Fibroblast of lung (primary cell): ENCODE measurements at regions not wholly inside any gene's neighbourhood (a gene's known extent, or its start where the extent isn't known, plus 50 kb on each side); places are given as distances from the start of the nearest gene placed in this dataset.

ENCODE experiments used
- DNase-seq, 2 donors: peaks; one replicate each; pipeline versions ENCODE4 v3.0.0 to v3.0.0-alpha.2; 2010; ENCODE audit warnings: low read depth in 2 of 2
- H2AFZ ChIP-seq: 2 replicates; pipeline ENCODE4 v1.5.1; 2012; ENCODE audit warnings: low read length, control low read depth, inconsistent platforms
- H3K27ac ChIP-seq: 2 replicates; pipeline ENCODE4 v1.5.1; 2011; ENCODE audit warnings: low read length, control low read depth; ENCODE audit not compliant: insufficient read depth
- H3K27me3 ChIP-seq: 2 replicates; pipeline ENCODE4 v1.5.1; 2011; ENCODE audit warnings: mild to moderate bottlenecking, low read length; ENCODE audit not compliant: control insufficient read depth, insufficient read depth
- H3K36me3 ChIP-seq: 2 replicates; pipeline ENCODE4 v1.5.1; 2011; ENCODE audit warnings: low read length; ENCODE audit not compliant: control insufficient read depth, insufficient read depth
- H3K4me1 ChIP-seq: 2 replicates; pipeline ENCODE4 v1.5.1; 2011; ENCODE audit warnings: low read length; ENCODE audit not compliant: control insufficient read depth, insufficient read depth; ENCODE audit errors: extremely low read depth
- H3K4me2 ChIP-seq: 2 replicates; pipeline ENCODE4 v1.5.1; 2011; ENCODE audit warnings: low read length, control low read depth; ENCODE audit not compliant: insufficient read depth; ENCODE audit errors: extremely low read depth
- H3K4me3 ChIP-seq, 4 experiments: fragments of 200-600 bp in 1 of 4; sonication (generic) in 1 of 4; replicated peaks in 1 of 4; 2 replicates each; pipeline ENCODE4 v1.5.1; 2011 to 2016; ENCODE audit warnings: low read length in 4 of 4, low read depth in 3 of 4, mild to moderate bottlenecking in 3 of 4, control low read depth in 2 of 4, inconsistent platforms in 1 of 4, mixed read lengths in 1 of 4; ENCODE audit not compliant: insufficient read depth in 1 of 4; ENCODE audit errors: control extremely low read depth in 1 of 4
- H3K79me2 ChIP-seq: 2 replicates; pipeline ENCODE4 v1.5.1; 2012; ENCODE audit warnings: mild to moderate bottlenecking, low read length, inconsistent platforms; ENCODE audit not compliant: control insufficient read depth, insufficient read depth
- H3K9ac ChIP-seq: 2 replicates; pipeline ENCODE4 v1.5.1; 2011; ENCODE audit warnings: mild to moderate bottlenecking, low read length, control low read depth; ENCODE audit not compliant: insufficient read depth
- H3K9me3 ChIP-seq: 2 replicates; pipeline ENCODE4 v1.5.1; 2012; ENCODE audit warnings: low read depth, low read length; ENCODE audit not compliant: control insufficient read depth, insufficient read depth
- H4K20me1 ChIP-seq: 2 replicates; pipeline ENCODE4 v1.5.1; 2011; ENCODE audit warnings: low read length; ENCODE audit not compliant: control insufficient read depth, insufficient read depth; ENCODE audit errors: extremely low read depth
- EZH2 ChIP-seq: IDR thresholded peaks from 2 replicates; pipeline ENCODE4 v1.5.1; 2012; ENCODE audit warnings: low read length, control low read depth, mild to moderate bottlenecking; ENCODE audit errors: missing control alignments
- TF ChIP-seq, protein P1 (sequence below), 2 donors: IDR thresholded peaks in 1 of 2; conservative IDR thresholded peaks in 1 of 2; 1 replicate in 1 of 2; 2 replicates in 1 of 2; pipeline ENCODE4 v1.5.1; 2011 to 2012; ENCODE audit warnings: low read length in 2 of 2, control low read depth in 1 of 2, inconsistent platforms in 1 of 2, low read depth in 1 of 2, mild to moderate bottlenecking in 1 of 2

- Histone ChIP-seq H4K20me1 (no peaks in the 10 kb centered on the region), H3K4me2 (no peak overlapping the region)
- DNase-seq: peak in 1 of 2 donors; percentile 52
These were observed 109.2 kb upstream of the FUT8 start for GRCh38 chr14:65303190-65303898.

DNA sequence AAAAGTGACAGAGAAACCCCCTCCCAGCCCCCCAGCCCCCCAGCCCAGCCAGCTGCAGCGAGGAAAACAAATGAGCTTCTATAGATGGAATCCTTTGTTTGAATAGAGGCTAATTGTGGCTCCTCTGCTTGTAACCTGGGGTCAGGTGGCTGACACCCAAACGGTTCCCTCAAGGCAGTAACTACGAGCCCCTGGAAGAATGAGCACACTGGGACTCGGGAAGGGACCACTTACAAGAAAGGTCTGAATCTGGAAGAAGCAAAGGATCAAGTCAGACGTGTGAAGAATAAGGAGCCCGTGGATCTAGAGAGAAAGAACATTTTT lies 108.7 kb upstream of the FUT8 start:
- Histone ChIP-seq H3K4me1 (no peaks in the 10 kb centered on the region), H3K27ac (no peak overlapping the region), H3K36me3 (no peaks in the 10 kb centered on the region), H3K79me2 (no peaks in the 10 kb centered on the region), H4K20me1 (no peaks in the 10 kb centered on the region), H3K27me3 (no peaks in the 10 kb centered on the region), H3K9ac (no peak overlapping the region), H3K4me2 (no peak overlapping the region), H3K9me3 (no peaks in the 10 kb centered on the region), H3K4me3 (no peak overlapping the region), H2AFZ (no peak overlapping the region)
- DNase-seq: no peak
- TF ChIP-seq EZH2: no peak
- TF ChIP-seq, protein P1, sequence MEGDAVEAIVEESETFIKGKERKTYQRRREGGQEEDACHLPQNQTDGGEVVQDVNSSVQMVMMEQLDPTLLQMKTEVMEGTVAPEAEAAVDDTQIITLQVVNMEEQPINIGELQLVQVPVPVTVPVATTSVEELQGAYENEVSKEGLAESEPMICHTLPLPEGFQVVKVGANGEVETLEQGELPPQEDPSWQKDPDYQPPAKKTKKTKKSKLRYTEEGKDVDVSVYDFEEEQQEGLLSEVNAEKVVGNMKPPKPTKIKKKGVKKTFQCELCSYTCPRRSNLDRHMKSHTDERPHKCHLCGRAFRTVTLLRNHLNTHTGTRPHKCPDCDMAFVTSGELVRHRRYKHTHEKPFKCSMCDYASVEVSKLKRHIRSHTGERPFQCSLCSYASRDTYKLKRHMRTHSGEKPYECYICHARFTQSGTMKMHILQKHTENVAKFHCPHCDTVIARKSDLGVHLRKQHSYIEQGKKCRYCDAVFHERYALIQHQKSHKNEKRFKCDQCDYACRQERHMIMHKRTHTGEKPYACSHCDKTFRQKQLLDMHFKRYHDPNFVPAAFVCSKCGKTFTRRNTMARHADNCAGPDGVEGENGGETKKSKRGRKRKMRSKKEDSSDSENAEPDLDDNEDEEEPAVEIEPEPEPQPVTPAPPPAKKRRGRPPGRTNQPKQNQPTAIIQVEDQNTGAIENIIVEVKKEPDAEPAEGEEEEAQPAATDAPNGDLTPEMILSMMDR (conservative IDR thresholded peaks at IDR 0.05 in 1 of 2, IDR thresholded peaks at IDR 0.05 in 1 of 2; ENCODE audit: low read depth in 1 of 2, low read length in 2 of 2): no peak

More at GRCh38 chr14:65303190-65303898, 109.2 kb upstream of the FUT8 start:
- Histone ChIP-seq H3K4me1 (no peaks in the 10 kb centered on the region), H2AFZ (no peak overlapping the region), H3K27me3 (no peaks in the 10 kb centered on the region), H3K4me3 (no peak overlapping the region), H3K27ac (no peak overlapping the region), H3K9ac (no peak overlapping the region), H3K79me2 (no peaks in the 10 kb centered on the region), H3K9me3 (no peaks in the 10 kb centered on the region), H3K36me3 (no peaks in the 10 kb centered on the region)
- TF ChIP-seq EZH2: no peak
- TF ChIP-seq, protein P1 (conservative IDR thresholded peaks at IDR 0.05 in 1 of 2, IDR thresholded peaks at IDR 0.05 in 1 of 2; ENCODE audit: low read depth in 1 of 2, low read length in 2 of 2): no peak

DNA sequence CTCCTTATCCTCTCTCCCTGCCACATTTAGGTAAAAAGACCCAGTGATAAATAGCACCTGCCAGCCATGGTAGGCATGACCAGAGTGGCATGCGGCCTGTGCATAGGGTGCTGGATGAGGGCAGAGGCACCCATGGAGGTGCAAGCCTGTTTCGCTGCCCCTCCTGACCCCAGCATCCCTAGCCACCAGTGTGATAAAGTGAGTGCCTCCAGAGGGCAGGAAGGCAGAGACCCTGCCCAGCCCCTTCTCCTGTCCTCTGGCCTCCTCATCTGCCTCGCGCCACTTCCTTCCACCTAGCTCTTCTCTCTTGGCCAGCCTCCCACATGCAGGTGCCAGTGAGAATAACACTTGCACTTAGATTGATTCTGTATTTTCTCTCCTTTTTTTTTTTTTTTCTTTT lies 108.3 kb upstream of the FUT8 start:
- no peak overlapping the region for H3K9ac ChIP-seq
- H3K79me2 ChIP-seq: no peaks in the 10 kb centered on the region
- no peaks in the 10 kb centered on the region for H3K36me3 ChIP-seq
- DNase-seq: no peak
- no peaks in the 10 kb centered on the region for H4K20me1 ChIP-seq
- no peak overlapping the region for H3K27ac ChIP-seq
- H3K27me3 ChIP-seq: no peaks in the 10 kb centered on the region
- no peaks in the 10 kb centered on the region for H3K4me1 ChIP-seq
- no peak overlapping the region for H2AFZ ChIP-seq
- no peaks in the 10 kb centered on the region for H3K9me3 ChIP-seq
- TF ChIP-seq EZH2: no peak
- TF ChIP-seq, protein P1 (conservative IDR thresholded peaks at IDR 0.05 in 1 of 2, IDR thresholded peaks at IDR 0.05 in 1 of 2; ENCODE audit: low read depth in 1 of 2, low read length in 2 of 2): no peak
- no peak overlapping the region for H3K4me3 ChIP-seq
- H3K4me2 ChIP-seq: no peak overlapping the region
